Liver (tissue), 3 donors: ENCODE measurements at regions not wholly inside any gene's neighbourhood (a gene's known extent, or its start where the extent isn't known, plus 50 kb on each side); places are given as distances from the start of the nearest gene placed in this dataset.

ENCODE experiments used
- HNF4A ChIP-seq, 2 donors: conservative IDR thresholded peaks; 2 replicates each; pipeline ENCODE4 v1.6.1; 2016; ENCODE audit warnings: antibody characterized with exemption in 2 of 2, mild to moderate bottlenecking in 2 of 2
- YY1 ChIP-seq: IDR thresholded peaks from 2 replicates; pipeline ENCODE4 v1.6.1; 2016; ENCODE audit warnings: antibody characterized with exemption, mild to moderate bottlenecking
- TF ChIP-seq, protein P1 (sequence below): fragments of 150-350 bp; IDR thresholded peaks from 2 replicates; pipeline ENCODE4 v1.5.1; 2017; ENCODE audit warnings: improper control_type of control experiment, low read depth, low read length; ENCODE audit not compliant: missing input control
- TF ChIP-seq, protein P2 (sequence below): IDR thresholded peaks from 2 replicates; pipeline ENCODE4 v1.6.1; 2016; ENCODE audit warnings: antibody characterized with exemption
- donor health status: healthy.
- donor health status: healthy.

DNA sequence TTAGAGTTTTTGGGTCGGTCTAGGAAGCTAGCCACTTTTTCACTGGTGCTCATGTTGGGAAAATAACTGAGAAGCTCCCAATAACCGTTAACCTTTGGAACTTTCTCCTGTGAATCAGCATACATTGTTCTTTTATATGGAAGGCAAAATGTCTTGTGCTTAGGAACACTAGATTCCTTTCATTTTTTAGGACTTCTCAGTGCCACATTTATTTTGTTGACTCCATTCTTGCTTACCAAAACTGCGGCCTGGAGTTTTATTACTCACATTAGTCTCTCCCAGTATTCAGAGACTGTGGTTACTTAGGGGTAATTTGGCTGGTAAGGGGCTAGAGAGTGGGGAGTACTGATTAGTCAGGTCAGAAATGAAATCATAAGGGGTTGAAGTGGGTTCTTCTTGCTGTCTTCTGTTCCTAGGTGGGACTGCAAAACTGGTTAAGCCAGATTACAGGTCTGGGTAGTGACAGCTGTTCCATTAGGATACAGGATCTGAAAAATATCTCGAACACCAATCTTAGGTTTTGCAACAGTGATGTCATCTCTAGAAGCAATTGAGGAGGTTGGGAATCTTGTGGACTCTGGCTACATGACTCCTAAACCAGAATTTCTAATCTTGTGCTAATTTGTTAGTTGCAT lies 631.4 kb upstream of the LUZP2 start:
- TF ChIP-seq HNF4A (conservative IDR thresholded peaks at IDR 0.05) (no peak), YY1 (no peak)
- TF ChIP-seq, protein P1, sequence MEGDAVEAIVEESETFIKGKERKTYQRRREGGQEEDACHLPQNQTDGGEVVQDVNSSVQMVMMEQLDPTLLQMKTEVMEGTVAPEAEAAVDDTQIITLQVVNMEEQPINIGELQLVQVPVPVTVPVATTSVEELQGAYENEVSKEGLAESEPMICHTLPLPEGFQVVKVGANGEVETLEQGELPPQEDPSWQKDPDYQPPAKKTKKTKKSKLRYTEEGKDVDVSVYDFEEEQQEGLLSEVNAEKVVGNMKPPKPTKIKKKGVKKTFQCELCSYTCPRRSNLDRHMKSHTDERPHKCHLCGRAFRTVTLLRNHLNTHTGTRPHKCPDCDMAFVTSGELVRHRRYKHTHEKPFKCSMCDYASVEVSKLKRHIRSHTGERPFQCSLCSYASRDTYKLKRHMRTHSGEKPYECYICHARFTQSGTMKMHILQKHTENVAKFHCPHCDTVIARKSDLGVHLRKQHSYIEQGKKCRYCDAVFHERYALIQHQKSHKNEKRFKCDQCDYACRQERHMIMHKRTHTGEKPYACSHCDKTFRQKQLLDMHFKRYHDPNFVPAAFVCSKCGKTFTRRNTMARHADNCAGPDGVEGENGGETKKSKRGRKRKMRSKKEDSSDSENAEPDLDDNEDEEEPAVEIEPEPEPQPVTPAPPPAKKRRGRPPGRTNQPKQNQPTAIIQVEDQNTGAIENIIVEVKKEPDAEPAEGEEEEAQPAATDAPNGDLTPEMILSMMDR = no peak
- TF ChIP-seq, protein P2, sequence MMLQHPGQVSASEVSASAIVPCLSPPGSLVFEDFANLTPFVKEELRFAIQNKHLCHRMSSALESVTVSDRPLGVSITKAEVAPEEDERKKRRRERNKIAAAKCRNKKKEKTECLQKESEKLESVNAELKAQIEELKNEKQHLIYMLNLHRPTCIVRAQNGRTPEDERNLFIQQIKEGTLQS = no peak
